ENCODE measurements at regions not wholly inside any gene's neighbourhood (a gene's known extent, or its start where the extent isn't known, plus 50 kb on each side); places are given as distances from the start of the nearest gene placed in this dataset.
"Not testable (repeated sequence)": the region's sequence is repeated elsewhere in the genome, so short reads cannot be mapped to it uniquely, and the experiment has no call there.

DNA sequence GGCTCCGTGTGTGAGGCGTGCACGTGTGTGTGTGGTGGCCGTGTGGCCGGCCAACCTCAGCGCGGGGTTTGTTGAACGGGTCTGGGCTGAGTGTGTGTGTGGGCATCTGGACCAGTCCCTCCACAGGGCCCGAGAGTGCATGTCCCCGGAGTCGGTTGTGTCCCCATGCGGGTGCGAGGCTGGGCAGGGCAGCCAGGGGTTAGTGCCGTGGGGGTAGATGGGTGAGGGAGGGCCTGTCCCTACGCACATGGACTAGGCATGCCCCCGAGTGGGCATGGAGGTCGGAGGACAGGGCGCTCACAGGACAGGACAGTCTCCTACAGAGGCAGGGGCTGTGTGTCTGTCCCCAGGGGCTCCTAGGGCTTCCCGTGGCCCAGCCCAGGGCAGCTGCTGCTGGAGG lies 116.1 kb downstream of the TMEM121 start:
- not testable (repeated sequence) for H3K27ac ChIP-seq (ENCODE audit: low read depth, low read length)

GRCh38 chr14:105643406-105644052 lies 117.1 kb downstream of the TMEM121 start:
- H3K27ac ChIP-seq (ENCODE audit: low read depth, low read length); H3K9ac ChIP-seq (ENCODE audit: low read depth, low read length); H3K27me3 ChIP-seq (ENCODE audit: control insufficient read depth, insufficient read depth, low read length); H3K4me3 ChIP-seq (ENCODE audit: low read depth, low read length); H3K4me1 ChIP-seq (ENCODE audit: control insufficient read depth, insufficient read depth, low read length); H3K36me3 ChIP-seq (ENCODE audit: control insufficient read depth, insufficient read depth, low read length): not testable (repeated sequence)
- H3K9me3 ChIP-seq (ENCODE audit: control insufficient read depth, insufficient read depth, low read length): peaks cover 37% of the 10 kb centered on the region

More for the DNA sequence above, 116.1 kb downstream of the TMEM121 start:
- not testable (repeated sequence) for H3K9ac ChIP-seq (ENCODE audit: low read depth, low read length); H3K36me3 ChIP-seq (ENCODE audit: control insufficient read depth, insufficient read depth, low read length); H3K4me1 ChIP-seq (ENCODE audit: control insufficient read depth, insufficient read depth, low read length); H3K27me3 ChIP-seq (ENCODE audit: control insufficient read depth, insufficient read depth, low read length); H3K4me3 ChIP-seq (ENCODE audit: low read depth, low read length)
- H3K9me3 ChIP-seq (ENCODE audit: control insufficient read depth, insufficient read depth, low read length): peaks cover 27% of the 10 kb centered on the region

DNA sequence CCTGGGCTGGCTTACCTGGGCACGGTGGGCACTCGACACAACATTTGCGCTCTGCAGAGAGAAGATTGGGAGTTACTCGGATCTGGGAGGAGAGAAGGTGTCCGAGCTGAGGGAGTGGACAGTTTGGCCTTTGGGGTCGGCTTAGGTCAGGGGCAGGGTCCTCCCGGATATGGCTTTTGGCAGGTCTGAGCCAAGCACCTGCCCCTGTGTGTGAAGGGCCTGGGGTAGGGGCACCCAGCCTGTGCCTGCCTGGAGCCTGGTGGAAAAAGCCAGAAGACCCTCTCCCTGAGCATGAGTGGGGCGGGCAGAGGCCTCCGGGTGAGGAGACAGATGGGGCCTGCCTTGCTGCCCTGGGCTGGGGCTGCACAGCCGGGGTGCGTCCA lies 117.7 kb downstream of the TMEM121 start:
- not testable (repeated sequence) for H3K4me3 ChIP-seq (ENCODE audit: low read depth, low read length); H3K4me1 ChIP-seq (ENCODE audit: control insufficient read depth, insufficient read depth, low read length); H3K27me3 ChIP-seq (ENCODE audit: control insufficient read depth, insufficient read depth, low read length); H3K9ac ChIP-seq (ENCODE audit: low read depth, low read length); H3K36me3 ChIP-seq (ENCODE audit: control insufficient read depth, insufficient read depth, low read length); H3K27ac ChIP-seq (ENCODE audit: low read depth, low read length)
- H3K9me3 ChIP-seq (ENCODE audit: control insufficient read depth, insufficient read depth, low read length): peaks cover 41% of the 10 kb centered on the region

DNA sequence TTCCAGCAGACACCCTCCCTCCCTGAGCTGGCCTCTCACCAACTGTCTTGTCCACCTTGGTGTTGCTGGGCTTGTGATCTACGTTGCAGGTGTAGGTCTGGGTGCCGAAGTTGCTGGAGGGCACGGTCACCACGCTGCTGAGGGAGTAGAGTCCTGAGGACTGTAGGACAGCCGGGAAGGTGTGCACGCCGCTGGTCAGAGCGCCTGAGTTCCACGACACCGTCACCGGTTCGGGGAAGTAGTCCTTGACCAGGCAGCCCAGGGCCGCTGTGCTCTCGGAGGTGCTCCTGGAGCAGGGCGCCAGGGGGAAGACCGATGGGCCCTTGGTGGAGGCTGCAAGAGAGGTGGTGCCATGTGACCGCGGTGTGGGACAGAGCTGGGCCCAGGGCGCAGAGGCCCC lies 118.1 kb downstream of the TMEM121 start:
- H3K9me3 ChIP-seq (ENCODE audit: control insufficient read depth, insufficient read depth, low read length): peaks cover 45% of the 10 kb centered on the region

GRCh38 chr14:105644891-105645290 lies 118.5 kb downstream of the TMEM121 start:
- not testable (repeated sequence) for H3K27ac ChIP-seq (ENCODE audit: low read depth, low read length); H3K27me3 ChIP-seq (ENCODE audit: control insufficient read depth, insufficient read depth, low read length); H3K4me1 ChIP-seq (ENCODE audit: control insufficient read depth, insufficient read depth, low read length); H3K4me3 ChIP-seq (ENCODE audit: low read depth, low read length); H3K36me3 ChIP-seq (ENCODE audit: control insufficient read depth, insufficient read depth, low read length); H3K9ac ChIP-seq (ENCODE audit: low read depth, low read length)
- H3K9me3 ChIP-seq (ENCODE audit: control insufficient read depth, insufficient read depth, low read length): peaks cover 47% of the 10 kb centered on the region

More for the DNA sequence above, 118.1 kb downstream of the TMEM121 start:
- H3K9ac ChIP-seq (ENCODE audit: low read depth, low read length); H3K4me1 ChIP-seq (ENCODE audit: control insufficient read depth, insufficient read depth, low read length); H3K27ac ChIP-seq (ENCODE audit: low read depth, low read length); H3K36me3 ChIP-seq (ENCODE audit: control insufficient read depth, insufficient read depth, low read length); H3K27me3 ChIP-seq (ENCODE audit: control insufficient read depth, insufficient read depth, low read length); H3K4me3 ChIP-seq (ENCODE audit: low read depth, low read length): not testable (repeated sequence)

- H3K9ac ChIP-seq (ENCODE audit: low read depth, low read length); H3K36me3 ChIP-seq (ENCODE audit: control insufficient read depth, insufficient read depth, low read length); H3K27ac ChIP-seq (ENCODE audit: low read depth, low read length); H3K27me3 ChIP-seq (ENCODE audit: control insufficient read depth, insufficient read depth, low read length); H3K4me3 ChIP-seq (ENCODE audit: low read depth, low read length); H3K4me1 ChIP-seq (ENCODE audit: control insufficient read depth, insufficient read depth, low read length): not testable (repeated sequence)
- peaks cover 50% of the 10 kb centered on the region for H3K9me3 ChIP-seq (ENCODE audit: control insufficient read depth, insufficient read depth, low read length)
Measured at GRCh38 chr14:105645389-105645788, 119.0 kb downstream of the TMEM121 start.

DNA sequence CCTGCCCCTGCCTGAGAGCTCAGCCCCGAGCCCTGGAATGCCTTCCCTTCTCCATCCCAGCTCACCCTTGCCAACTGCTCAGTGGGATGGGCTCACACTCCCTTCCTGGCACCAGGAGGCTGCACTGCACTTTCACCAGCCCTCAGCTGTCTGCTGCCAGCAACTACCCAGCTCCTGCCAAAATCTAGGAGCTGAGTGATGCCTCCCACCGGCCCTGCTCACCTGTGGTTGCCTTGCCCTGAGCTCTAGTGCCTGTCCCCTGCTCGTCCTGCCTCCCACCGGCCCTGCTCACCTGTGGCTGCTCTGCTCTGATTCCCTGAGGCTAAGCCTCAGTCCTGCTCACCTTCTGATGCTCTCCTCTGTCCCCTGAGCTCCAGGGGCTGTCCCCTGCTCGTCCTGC lies 119.8 kb downstream of the TMEM121 start:
- H3K9me3 ChIP-seq (ENCODE audit: control insufficient read depth, insufficient read depth, low read length): peaks cover 45% of the 10 kb centered on the region
- H3K36me3 ChIP-seq (ENCODE audit: control insufficient read depth, insufficient read depth, low read length): no peaks in the 10 kb centered on the region
- H3K9ac ChIP-seq (ENCODE audit: low read depth, low read length): no peak overlapping the region
- no peaks in the 10 kb centered on the region for H3K27me3 ChIP-seq (ENCODE audit: control insufficient read depth, insufficient read depth, low read length)
- H3K4me3 ChIP-seq (ENCODE audit: low read depth, low read length): no peak overlapping the region
- H3K4me1 ChIP-seq (ENCODE audit: control insufficient read depth, insufficient read depth, low read length): no peaks in the 10 kb centered on the region
- H3K27ac ChIP-seq (ENCODE audit: low read depth, low read length): no peak overlapping the region

- not testable (repeated sequence) for H3K27ac ChIP-seq (ENCODE audit: low read depth, low read length); H3K36me3 ChIP-seq (ENCODE audit: control insufficient read depth, insufficient read depth, low read length); H3K9ac ChIP-seq (ENCODE audit: low read depth, low read length); H3K4me3 ChIP-seq (ENCODE audit: low read depth, low read length); H3K4me1 ChIP-seq (ENCODE audit: control insufficient read depth, insufficient read depth, low read length); H3K27me3 ChIP-seq (ENCODE audit: control insufficient read depth, insufficient read depth, low read length)
- H3K9me3 ChIP-seq (ENCODE audit: control insufficient read depth, insufficient read depth, low read length): peaks cover 43% of the 10 kb centered on the region
Measured at GRCh38 chr14:105646711-105647281, 120.4 kb downstream of the TMEM121 start.

DNA sequence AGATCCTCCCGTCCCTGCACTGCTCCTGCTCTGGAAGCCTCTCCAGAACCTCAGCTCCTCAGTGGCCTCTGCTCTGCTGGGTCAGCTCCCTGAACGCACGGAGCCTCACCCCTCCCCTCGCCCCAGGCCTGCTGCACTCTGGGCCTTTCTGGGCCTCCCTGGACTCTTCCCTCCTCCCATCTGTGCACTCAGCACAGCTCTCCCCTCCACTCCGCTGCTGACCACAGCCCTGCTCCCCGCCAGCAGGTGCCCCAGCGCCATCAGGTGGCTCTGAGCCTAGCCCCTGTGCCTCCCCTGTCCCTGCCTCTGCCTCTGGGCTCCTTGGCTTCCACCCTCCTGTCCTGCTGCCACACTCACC lies 121.0 kb downstream of the TMEM121 start:
- peaks cover 43% of the 10 kb centered on the region for H3K9me3 ChIP-seq (ENCODE audit: control insufficient read depth, insufficient read depth, low read length)
- not testable (repeated sequence) for H3K36me3 ChIP-seq (ENCODE audit: control insufficient read depth, insufficient read depth, low read length); H3K27ac ChIP-seq (ENCODE audit: low read depth, low read length); H3K9ac ChIP-seq (ENCODE audit: low read depth, low read length); H3K4me1 ChIP-seq (ENCODE audit: control insufficient read depth, insufficient read depth, low read length); H3K4me3 ChIP-seq (ENCODE audit: low read depth, low read length); H3K27me3 ChIP-seq (ENCODE audit: control insufficient read depth, insufficient read depth, low read length)

DNA sequence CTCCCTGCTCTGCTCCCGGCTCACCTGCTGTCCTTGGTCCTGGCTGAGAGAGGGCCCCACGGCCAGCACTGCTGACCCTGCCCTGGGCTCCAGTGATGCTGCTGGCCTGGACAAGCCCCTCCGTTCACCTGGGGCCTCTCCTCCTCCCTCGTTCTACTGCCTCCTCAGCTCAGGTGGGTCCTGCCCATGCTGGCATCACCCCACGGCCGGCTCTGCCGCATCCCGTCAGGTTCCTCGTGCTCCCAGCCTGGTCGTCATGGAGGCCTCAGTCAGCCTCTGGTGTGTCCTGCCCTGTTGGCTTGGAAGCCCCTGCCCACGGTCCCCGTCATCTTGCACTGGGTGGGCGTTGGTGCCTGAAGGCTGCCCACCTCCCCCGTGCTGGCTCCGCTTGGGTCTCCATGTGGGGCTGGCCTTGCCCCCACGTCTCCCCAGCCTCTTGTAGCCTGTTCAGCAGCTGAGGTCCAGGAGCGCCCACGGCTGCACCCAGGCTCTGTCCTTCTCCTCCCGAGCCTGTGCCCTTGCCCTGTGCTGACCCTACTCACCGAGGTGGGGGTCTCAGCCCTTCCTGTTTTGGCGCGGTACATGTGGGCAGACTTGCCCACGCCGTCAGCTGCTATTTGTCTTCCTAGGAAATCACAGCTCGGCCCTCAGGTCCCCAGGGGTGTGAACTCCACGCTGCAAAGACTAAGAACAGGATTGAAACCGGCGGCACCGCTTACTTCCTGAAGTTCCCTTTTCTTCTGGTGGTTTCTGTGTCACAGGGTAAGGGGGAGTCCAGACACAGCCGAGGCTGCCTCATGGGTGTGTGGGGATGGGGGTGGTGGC lies 121.6 kb downstream of the TMEM121 start:
- Histone ChIP-seq H3K9me3 (ENCODE audit: control insufficient read depth, insufficient read depth, low read length) (peaks cover 43% of the 10 kb centered on the region), H3K27ac (ENCODE audit: low read depth, low read length) (no peak overlapping the region), H3K27me3 (ENCODE audit: control insufficient read depth, insufficient read depth, low read length) (no peaks in the 10 kb centered on the region), H3K9ac (ENCODE audit: low read depth, low read length) (no peak overlapping the region), H3K4me3 (ENCODE audit: low read depth, low read length) (no peak overlapping the region; the same call in 1 of the 2 replicates), H3K4me1 (ENCODE audit: control insufficient read depth, insufficient read depth, low read length) (no peaks in the 10 kb centered on the region), H3K36me3 (ENCODE audit: control insufficient read depth, insufficient read depth, low read length) (no peaks in the 10 kb centered on the region)
